Prostate gland (tissue), 2 donors: ENCODE measurements at regions not wholly inside any gene's neighbourhood (a gene's known extent, or its start where the extent isn't known, plus 50 kb on each side); places are given as distances from the start of the nearest gene placed in this dataset.

Source experiments
- DNase-seq: peaks from one replicate; pipeline ENCODE4 v3.0.0-alpha.2; 2019; ENCODE audit warnings: low spot score
- H3K27ac ChIP-seq, 2 donors: fragments of 200-600 bp; sonication (generic); 2 replicates each; pipeline ENCODE4 v1.5.1; 2017 to 2019
- H3K27me3 ChIP-seq: fragments of 200-600 bp; sonication (generic); replicated peaks from 2 replicates; pipeline ENCODE4 v1.5.1; 2019; ENCODE audit not compliant: insufficient read depth
- H3K36me3 ChIP-seq, 2 donors: fragments of 200-600 bp; sonication (generic); 1 replicate in 1 of 2; 2 replicates in 1 of 2; pipeline versions ENCODE4 v1.5.1 to v1.8.1; 2017 to 2019
- H3K4me1 ChIP-seq: fragments of 200-600 bp; sonication (generic); replicated peaks from 2 replicates; pipeline ENCODE4 v1.5.1; 2019
- H3K4me3 ChIP-seq, 2 donors: fragments of 200-600 bp; sonication (generic); 2 replicates each; pipeline ENCODE4 v1.5.1; 2017 to 2019
- H3K9me3 ChIP-seq: fragments of 200-600 bp; sonication (generic); 2 replicates; pipeline ENCODE4 v1.5.1; 2017
- POLR2A ChIP-seq: fragments of 450-650 bp; IDR thresholded peaks from one replicate; pipeline ENCODE4 v1.6.1; 2016; ENCODE audit warnings: antibody characterized with exemption, mild to moderate bottlenecking
- POLR2AphosphoS5 ChIP-seq: sonication (generic); formaldehyde crosslinking; IDR thresholded peaks from one replicate; pipeline ENCODE4 v1.6.1; 2017; ENCODE audit warnings: antibody characterized with exemption
- WGBS: methylation state at CpG from one replicate; pipeline ENCODE4 v1.1.5; 2018; 5-methylcytosine and 5-hydroxymethylcytosine counted together
- intact Hi-C: fragments of 100-400 bp; cut with DNase I; formaldehyde crosslinking; loops from one replicate; pipeline ENCODE4 v1.14.2; 2022
- TF ChIP-seq, protein P1 (sequence below), 4 experiments: fragments of 200-600 bp in 2 of 4; fragments of 450-650 bp in 2 of 4; sonication (generic) in 2 of 4; IDR thresholded peaks; 1 replicate in 3 of 4; 2 replicates in 1 of 4; pipeline ENCODE4 v1.5.1; 2016 to 2019; ENCODE audit warnings: antibody characterized with exemption in 4 of 4, mild to moderate bottlenecking in 2 of 4, moderate library complexity in 2 of 4

- intact Hi-C loops, result loop anchor here (5.0 kb wide), 1 partner anchor 273 kb away; no protein-coding TSS in a partner anchor
- H3K4me1 ChIP-seq, result no peaks in the 10 kb centered on the region
- no peaks in the 10 kb centered on the region for H3K27me3 ChIP-seq
- H3K9me3 ChIP-seq, result no peaks in the 10 kb centered on the region
- no peak for DNase-seq
- H3K27ac ChIP-seq, result no peak overlapping the region
- H3K36me3 ChIP-seq, result no peaks in the 10 kb centered on the region
- TF ChIP-seq POLR2AphosphoS5 (no peak), POLR2A (no peak)
- TF ChIP-seq, protein P1, sequence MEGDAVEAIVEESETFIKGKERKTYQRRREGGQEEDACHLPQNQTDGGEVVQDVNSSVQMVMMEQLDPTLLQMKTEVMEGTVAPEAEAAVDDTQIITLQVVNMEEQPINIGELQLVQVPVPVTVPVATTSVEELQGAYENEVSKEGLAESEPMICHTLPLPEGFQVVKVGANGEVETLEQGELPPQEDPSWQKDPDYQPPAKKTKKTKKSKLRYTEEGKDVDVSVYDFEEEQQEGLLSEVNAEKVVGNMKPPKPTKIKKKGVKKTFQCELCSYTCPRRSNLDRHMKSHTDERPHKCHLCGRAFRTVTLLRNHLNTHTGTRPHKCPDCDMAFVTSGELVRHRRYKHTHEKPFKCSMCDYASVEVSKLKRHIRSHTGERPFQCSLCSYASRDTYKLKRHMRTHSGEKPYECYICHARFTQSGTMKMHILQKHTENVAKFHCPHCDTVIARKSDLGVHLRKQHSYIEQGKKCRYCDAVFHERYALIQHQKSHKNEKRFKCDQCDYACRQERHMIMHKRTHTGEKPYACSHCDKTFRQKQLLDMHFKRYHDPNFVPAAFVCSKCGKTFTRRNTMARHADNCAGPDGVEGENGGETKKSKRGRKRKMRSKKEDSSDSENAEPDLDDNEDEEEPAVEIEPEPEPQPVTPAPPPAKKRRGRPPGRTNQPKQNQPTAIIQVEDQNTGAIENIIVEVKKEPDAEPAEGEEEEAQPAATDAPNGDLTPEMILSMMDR (IDR thresholded peaks at IDR 0.05), result no peak
- H3K4me3 ChIP-seq, result no peak overlapping the region
- whole genome bisulfite sequencing, result 29% methylated on average over 7 of the region's 7 CpGs
Observed at GRCh38 chr13:107379407-107380155, 811.6 kb upstream of the ARGLU1 start.

GRCh38 chr13:107376341-107377125 is 808.6 kb upstream of the ARGLU1 start:
- intact Hi-C loops, result loop anchor here (5.0 kb wide), 1 partner anchor 276 kb away; no protein-coding TSS in a partner anchor
- TF ChIP-seq POLR2AphosphoS5 (no peak), POLR2A (no peak)
- TF ChIP-seq, protein P1 (IDR thresholded peaks at IDR 0.05), result no peak
- WGBS, result 28% methylated on average over 6 of the region's 6 CpGs
- Histone ChIP-seq H3K27ac (no peak overlapping the region), H3K4me3 (no peak overlapping the region), H3K36me3 (no peaks in the 10 kb centered on the region), H3K9me3 (no peaks in the 10 kb centered on the region), H3K4me1 (no peaks in the 10 kb centered on the region), H3K27me3 (no peaks in the 10 kb centered on the region)
- DNase-seq, result no peak

DNA sequence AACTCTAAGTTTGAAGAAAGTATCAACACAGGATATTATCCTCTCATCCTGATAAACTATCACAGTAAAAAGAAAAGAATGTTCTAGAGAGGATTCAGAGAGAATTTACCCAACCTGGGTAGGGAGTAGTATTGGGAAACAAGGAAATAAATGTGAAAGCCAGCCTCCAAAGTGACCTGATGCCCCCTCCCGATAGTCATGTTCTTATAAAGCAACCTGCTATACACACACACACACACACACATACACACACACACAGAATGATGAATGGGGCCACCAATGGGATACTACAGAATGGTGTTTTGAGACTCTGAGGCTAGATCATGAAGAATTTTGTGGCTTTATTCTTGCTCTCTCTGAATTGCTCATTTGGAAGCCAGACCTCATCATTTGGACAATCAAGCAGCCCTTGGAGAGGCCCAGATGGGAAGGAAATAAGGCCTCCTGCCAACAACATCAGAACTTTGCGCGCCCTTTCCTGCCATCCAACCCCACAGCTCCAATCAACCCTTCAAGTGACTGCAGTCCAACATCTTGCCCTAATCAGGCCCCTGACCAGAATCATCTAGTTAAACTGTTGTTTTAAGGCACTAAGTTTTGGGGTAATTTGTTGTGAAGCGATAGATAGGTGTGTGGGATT is 807.9 kb upstream of the ARGLU1 start:
- intact Hi-C loops, result loop anchor here (5.0 kb wide), 1 partner anchor 276 kb away; no protein-coding TSS in a partner anchor
- no peak overlapping the region for H3K4me3 ChIP-seq
- H3K27ac ChIP-seq, result no peak overlapping the region
- no peaks in the 10 kb centered on the region for H3K27me3 ChIP-seq
- TF ChIP-seq POLR2AphosphoS5 (no peak), POLR2A (no peak)
- TF ChIP-seq, protein P1 (IDR thresholded peaks at IDR 0.05), result no peak
- no peak for DNase-seq
- H3K9me3 ChIP-seq, result no peaks in the 10 kb centered on the region
- WGBS, result 87% methylated on average over 4 of the region's 4 CpGs
- no peaks in the 10 kb centered on the region for H3K4me1 ChIP-seq
- H3K36me3 ChIP-seq, result no peaks in the 10 kb centered on the region

- WGBS, result 90% methylated on average over 2 of the region's 2 CpGs
- no peaks in the 10 kb centered on the region for H3K4me1 ChIP-seq
- no peaks in the 10 kb centered on the region for H3K36me3 ChIP-seq
- intact Hi-C loops, result no loop called here
- no peak for DNase-seq
- TF ChIP-seq, protein P1 (IDR thresholded peaks at IDR 0.05), result no peak
- TF ChIP-seq POLR2A (no peak), POLR2AphosphoS5 (no peak)
- no peak overlapping the region for H3K4me3 ChIP-seq
- H3K27me3 ChIP-seq, result no peaks in the 10 kb centered on the region
- no peak overlapping the region for H3K27ac ChIP-seq
- H3K9me3 ChIP-seq, result no peaks in the 10 kb centered on the region
Observed at GRCh38 chr13:107374038-107374437, 806.1 kb upstream of the ARGLU1 start.
